Epithelial cell of proximal tubule (primary cell): ENCODE measurements at regions not wholly inside any gene's neighbourhood (a gene's known extent, or its start where the extent isn't known, plus 50 kb on each side); places are given as distances from the start of the nearest gene placed in this dataset.

ENCODE experiments used
- DNase-seq: peaks from one replicate; pipeline ENCODE4 v3.0.0-alpha.2; 2011; ENCODE audit warnings: low read depth
- H3K4me3 ChIP-seq: 2 replicates; pipeline ENCODE4 v1.5.1; 2011; ENCODE audit warnings: low read depth, mild to moderate bottlenecking, low read length
- CTCF ChIP-seq: conservative IDR thresholded peaks from 2 replicates; pipeline ENCODE4 v1.5.1; 2012; ENCODE audit warnings: low read depth, mild to moderate bottlenecking, low read length

- no peak for DNase-seq
- no peak for TF ChIP-seq CTCF
- no peak overlapping the region for H3K4me3 ChIP-seq
Observed at GRCh38 chr10:108716352-108716751, 1207.0 kb downstream of the XPNPEP1 start.

DNA sequence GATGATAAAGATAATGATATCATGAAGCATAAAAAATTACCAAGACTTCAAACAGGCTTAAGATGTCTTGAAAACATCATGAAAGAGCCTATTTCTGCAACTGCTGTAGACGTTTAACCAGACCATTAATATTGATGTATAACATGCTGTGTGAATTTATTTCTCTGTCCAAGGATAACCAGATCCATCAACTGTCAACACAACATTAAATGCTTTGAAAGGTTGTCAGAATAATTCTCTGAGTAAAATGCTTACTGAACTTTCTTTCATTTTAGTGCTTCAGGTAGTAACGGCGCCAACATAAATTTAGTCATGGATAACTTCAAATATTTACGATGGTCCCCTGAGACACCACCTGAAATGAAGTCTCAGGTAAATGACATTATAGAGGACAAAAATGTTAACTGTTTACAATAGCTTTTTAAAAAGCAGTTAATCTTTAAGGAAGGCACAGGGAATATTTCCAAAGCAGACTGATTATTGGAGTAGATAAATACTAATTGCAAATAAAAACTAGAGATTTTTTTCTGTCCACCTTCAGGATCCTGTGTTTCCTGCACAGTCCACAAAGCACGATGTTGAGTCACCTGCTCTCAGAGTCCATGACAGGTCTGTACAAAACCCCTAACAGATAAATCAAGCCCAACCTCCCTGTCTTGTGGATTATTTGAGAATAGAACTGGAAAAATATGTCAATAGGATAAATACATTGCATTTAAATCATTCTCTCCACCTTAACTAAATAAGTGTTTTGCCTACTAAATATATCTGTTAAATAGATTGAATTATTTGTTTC, 1213.2 kb downstream of the XPNPEP1 start:
- H3K4me3 ChIP-seq: no peak overlapping the region
- TF ChIP-seq CTCF: no peak
- no peak for DNase-seq

DNA sequence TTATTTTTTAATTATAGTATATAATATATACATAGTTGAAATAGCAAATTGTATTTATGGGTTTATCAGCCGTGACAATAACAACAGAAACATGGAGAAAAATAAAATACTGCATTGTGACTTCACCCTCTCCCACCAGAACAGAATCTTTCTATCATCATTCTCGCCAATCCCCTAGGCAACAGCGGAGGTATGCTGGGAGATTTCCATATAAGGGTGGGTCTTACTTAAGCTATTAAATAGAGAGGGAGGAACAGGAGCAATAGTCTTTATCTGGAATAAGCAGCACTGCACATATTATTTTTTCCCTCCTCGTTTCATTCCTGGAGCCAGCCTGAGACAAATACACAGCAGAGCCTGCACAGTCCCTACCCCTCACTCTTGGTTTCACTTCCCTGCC, 1214.9 kb downstream of the XPNPEP1 start:
- TF ChIP-seq CTCF: no peak
- DNase-seq: no peak
- no peak overlapping the region for H3K4me3 ChIP-seq

DNA sequence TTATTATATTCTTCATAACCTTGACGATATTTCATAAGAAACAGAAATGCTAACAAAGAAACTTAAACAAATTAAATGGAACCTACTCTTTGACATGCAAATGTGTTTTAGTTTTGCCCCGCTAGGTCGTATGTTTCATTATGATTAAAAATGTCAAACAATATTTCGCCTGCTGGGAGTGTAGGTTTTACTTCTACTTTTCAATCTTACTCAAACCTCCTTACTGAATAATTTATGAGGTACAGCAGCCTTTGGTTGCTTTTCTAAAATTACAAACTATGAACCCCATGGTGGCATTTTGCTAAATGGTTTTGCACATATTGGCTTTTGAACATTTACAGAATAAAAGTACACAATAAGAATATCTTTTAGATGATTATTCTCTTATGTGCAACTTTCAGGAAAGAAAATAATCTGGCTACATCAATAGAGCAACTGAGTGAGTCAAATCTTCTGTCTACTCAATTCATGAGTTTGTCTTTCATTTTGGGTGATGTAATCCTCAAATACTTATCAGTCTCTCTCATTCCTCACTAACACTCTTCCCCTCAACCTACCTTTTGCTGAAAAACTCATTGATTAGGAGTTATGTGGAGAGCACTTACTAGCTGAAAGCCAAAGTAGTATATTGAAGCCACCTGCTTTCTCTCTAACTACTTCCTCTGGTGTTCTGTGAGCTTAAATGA, 1226.4 kb downstream of the XPNPEP1 start:
- DNase-seq: no peak
- H3K4me3 ChIP-seq: no peak overlapping the region
- no peak for TF ChIP-seq CTCF

GRCh38 chr10:108691126-108691525, 1232.2 kb downstream of the XPNPEP1 start:
- no peak overlapping the region for H3K4me3 ChIP-seq
- TF ChIP-seq CTCF: no peak
- DNase-seq: no peak

DNA sequence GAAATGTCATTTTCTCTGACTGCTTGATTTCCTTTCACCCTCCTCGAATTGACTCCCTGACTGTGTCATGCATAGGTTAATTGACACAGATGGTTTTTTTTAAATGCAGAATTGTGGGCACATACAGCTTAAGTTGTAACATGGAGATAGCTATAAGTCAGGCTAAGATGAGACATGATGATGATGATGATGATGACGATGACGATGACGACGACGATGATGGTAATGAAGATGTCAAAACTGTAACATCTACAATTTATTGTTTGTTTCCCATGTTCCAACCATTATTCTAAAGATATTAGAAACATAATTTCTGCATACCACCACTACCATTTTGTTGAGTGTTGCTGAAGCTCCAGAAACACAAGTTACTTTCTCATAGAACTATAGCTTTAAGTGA, 1232.8 kb downstream of the XPNPEP1 start:
- DNase-seq: no peak
- H3K4me3 ChIP-seq: no peak overlapping the region
- no peak for TF ChIP-seq CTCF
